Naive thymus-derived CD4-positive, alpha-beta T cell (primary cell): ENCODE measurements at regions not wholly inside any gene's neighbourhood (a gene's known extent, or its start where the extent isn't known, plus 50 kb on each side); places are given as distances from the start of the nearest gene placed in this dataset.
"Not testable (repeated sequence)": the region's sequence is repeated elsewhere in the genome, so short reads cannot be mapped to it uniquely, and the experiment has no call there.

Experiments
- ATAC-seq: fragments of 150-1000 bp; cut with Tn5 transposase; 2 replicates; pipeline ENCODE4 v1.10.0; 2021; ENCODE audit warnings: mild to moderate bottlenecking, moderate library complexity
- CTCF ChIA-PET: fragments of 350-600 bp; sonication (Branson Sonifier 250); formaldehyde crosslinking; loops from one replicate; lab custom pipeline; 2021; ENCODE audit warnings: antibody characterized with exemption; lab: Charles Lee
- POLR2A ChIA-PET: fragments of 350-600 bp; sonication (Branson Sonifier 250); formaldehyde crosslinking; loops from one replicate; lab custom pipeline; 2021; ENCODE audit warnings: antibody characterized with exemption, inconsistent platforms; lab: Charles Lee
- DNase-seq, 9 donors: peaks; one replicate each; pipeline versions ENCODE4 v3.0.0 to v3.0.0-alpha.2; 2020 to 2022; ENCODE audit warnings: mixed read lengths in 1 of 9
- H3K27ac ChIP-seq: one replicate; pipeline ENCODE4 v1.7.0; 2013; ENCODE audit warnings: mild to moderate bottlenecking, low read depth, low read length, moderate library complexity
- H3K27me3 ChIP-seq, 2 donors: one replicate each; pipeline ENCODE4 v1.7.0; 2013; ENCODE audit warnings: low read length in 2 of 2, mild to moderate bottlenecking in 2 of 2, moderate library complexity in 2 of 2; ENCODE audit not compliant: control insufficient read depth in 2 of 2, insufficient read depth in 2 of 2
- H3K36me3 ChIP-seq, 3 experiments: 1 replicate in 2 of 3; 2 replicates in 1 of 3; pipeline ENCODE4 v1.7.0; 2013; ENCODE audit warnings: low read length in 3 of 3, mild to moderate bottlenecking in 3 of 3, moderate library complexity in 1 of 3; ENCODE audit not compliant: insufficient read depth in 3 of 3, control insufficient read depth in 2 of 3
- H3K4me1 ChIP-seq, 2 donors: one replicate each; pipeline ENCODE4 v1.7.0; 2013; ENCODE audit warnings: low read length in 2 of 2, mild to moderate bottlenecking in 2 of 2, moderate library complexity in 1 of 2; ENCODE audit not compliant: control insufficient read depth in 2 of 2, insufficient read depth in 2 of 2
- H3K4me3 ChIP-seq: 2 replicates; pipeline ENCODE4 v1.7.0; 2013; ENCODE audit warnings: mild to moderate bottlenecking, low read length
- H3K9me3 ChIP-seq, 3 experiments: 1 replicate in 2 of 3; 2 replicates in 1 of 3; pipeline ENCODE4 v1.7.0; 2013; ENCODE audit warnings: low read length in 3 of 3; ENCODE audit not compliant: control insufficient read depth in 2 of 3
- H3K27ac Mint-ChIP-seq, 9 donors: one replicate each; pipeline ENCODE4 v1.8.0; 2020 to 2022; ENCODE audit warnings: mixed read lengths in 9 of 9, mild to moderate bottlenecking in 8 of 9, moderate library complexity in 5 of 9, inconsistent platforms in 2 of 9
- H3K27me3 Mint-ChIP-seq, 5 donors: one replicate each; pipeline ENCODE4 v1.8.0; 2021 to 2022; ENCODE audit warnings: mixed read lengths in 5 of 5, mild to moderate bottlenecking in 1 of 5
- H3K36me3 Mint-ChIP-seq, 5 donors: one replicate each; pipeline ENCODE4 v1.8.0; 2020 to 2022; ENCODE audit warnings: mixed read lengths in 5 of 5, mild to moderate bottlenecking in 3 of 5, inconsistent platforms in 1 of 5
- H3K4me1 Mint-ChIP-seq, 7 donors: one replicate each; pipeline ENCODE4 v1.8.0; 2020 to 2022; ENCODE audit warnings: mixed read lengths in 7 of 7, mild to moderate bottlenecking in 3 of 7, inconsistent platforms in 1 of 7
- H3K4me3 Mint-ChIP-seq, 10 donors: one replicate each; pipeline ENCODE4 v1.8.0; 2020 to 2022; ENCODE audit warnings: mild to moderate bottlenecking in 10 of 10, mixed read lengths in 10 of 10, moderate library complexity in 6 of 10, inconsistent platforms in 2 of 10
- H3K9me3 Mint-ChIP-seq, 11 donors: one replicate each; pipeline ENCODE4 v1.8.0; 2020 to 2022; ENCODE audit warnings: mixed read lengths in 11 of 11, mild to moderate bottlenecking in 4 of 11, inconsistent platforms in 1 of 11, moderate library complexity in 1 of 11
- intact Hi-C, 2 donors: fragments of 100-400 bp; cut with micrococcal nuclease; formaldehyde crosslinking; loops; one replicate each; pipeline ENCODE4 v1.15.1; 2023

DNA sequence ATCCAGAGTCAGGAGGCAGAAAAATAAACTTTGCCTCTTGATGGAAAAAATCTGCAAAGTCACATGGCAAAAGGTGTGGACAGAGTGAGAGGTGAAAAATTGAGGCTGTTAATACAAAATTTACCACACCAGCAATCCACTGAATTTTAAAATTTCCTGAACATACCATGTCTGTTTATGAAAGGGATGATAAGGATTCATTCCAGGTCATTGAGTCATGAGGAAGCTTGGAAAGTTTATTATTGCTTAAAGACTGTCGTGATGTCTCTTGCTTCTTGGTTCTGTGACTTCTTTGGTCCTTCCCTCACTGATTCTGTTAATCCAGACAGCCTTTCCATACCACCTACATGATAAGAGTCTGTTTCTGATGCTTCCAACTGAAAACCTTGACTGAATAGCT, 73.2 kb downstream of the TTC6 start:
- Histone ChIP-seq H3K4me3 (no peak overlapping the region), H3K4me1 (no peaks in the 10 kb centered on the region), H3K27me3 (no peaks in the 10 kb centered on the region), H3K36me3 (no peaks in the 10 kb centered on the region), H3K9me3 (no peaks in the 10 kb centered on the region), H3K27ac (no peak overlapping the region)
- Mint-ChIP-seq H3K9me3 (peaks cover 1 to 23% (median 4%) of the 10 kb centered on the region in 11 donors), H3K4me3 (no peak overlapping the region), H3K27ac (no peak overlapping the region), H3K4me1 (no peaks in the 10 kb centered on the region), H3K36me3 (no peaks in the 10 kb centered on the region), H3K27me3 (peaks cover 0 to 5% (median 0%) of the 10 kb centered on the region in 5 donors)
- ATAC-seq (no peak), DNase-seq (no peak)
- ChIA-PET POLR2A (no interaction called here), CTCF (no interaction called here)
- intact Hi-C loops, result no loop called here

DNA sequence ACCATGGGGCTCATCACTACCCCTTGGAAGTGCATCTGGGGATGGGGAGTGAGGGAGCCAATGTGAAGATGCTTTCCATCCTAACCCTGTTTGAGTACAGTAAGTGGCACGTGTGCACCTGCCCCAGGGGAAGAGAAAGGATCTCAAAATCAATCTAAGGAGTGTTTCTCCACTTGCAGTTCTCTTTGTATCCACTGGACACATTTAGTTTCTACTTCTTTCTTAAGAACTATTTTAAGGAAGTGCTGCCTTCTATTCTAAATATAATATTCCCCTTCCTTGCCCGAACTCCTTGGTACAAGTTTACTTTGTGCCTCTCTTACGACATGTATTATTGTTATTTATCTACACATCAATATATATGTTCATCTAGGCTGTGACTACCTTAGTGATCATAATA, 73.8 kb downstream of the TTC6 start:
- Histone ChIP-seq H3K4me3 (no peak overlapping the region), H3K27me3 (no peaks in the 10 kb centered on the region), H3K36me3 (no peaks in the 10 kb centered on the region), H3K27ac (no peak overlapping the region), H3K9me3 (no peaks in the 10 kb centered on the region), H3K4me1 (no peaks in the 10 kb centered on the region)
- Mint-ChIP-seq H3K4me3 (no peak overlapping the region), H3K36me3 (no peaks in the 10 kb centered on the region), H3K27me3 (peaks cover 0 to 1% (median 0%) of the 10 kb centered on the region in 5 donors), H3K4me1 (no peaks in the 10 kb centered on the region), H3K27ac (no peak overlapping the region), H3K9me3 (peaks cover 0 to 18% (median 3%) of the 10 kb centered on the region in 11 donors)
- ATAC-seq, result no peak
- DNase-seq, result no peak
- ChIA-PET POLR2A (no interaction called here), CTCF (no interaction called here)
- intact Hi-C loops, result no loop called here

DNA sequence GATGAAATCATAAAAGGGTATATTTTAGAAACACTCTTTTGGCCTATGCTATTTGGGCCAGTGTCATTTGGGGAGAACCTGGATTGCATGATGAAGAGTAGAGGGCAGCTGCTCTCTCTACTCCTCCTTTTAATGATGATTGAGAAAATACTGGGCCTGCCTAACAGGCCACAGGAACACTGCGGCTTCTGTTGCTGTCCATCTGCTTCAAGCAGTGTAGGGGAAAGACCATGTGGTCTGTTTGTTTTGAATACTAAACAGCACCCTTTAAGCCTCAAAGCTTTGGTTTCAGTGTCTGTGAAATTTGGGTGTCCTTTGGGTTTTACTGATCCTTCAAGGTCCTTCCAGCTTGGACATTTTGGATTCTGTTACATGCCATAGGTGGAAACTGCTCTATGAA, 78.0 kb downstream of the TTC6 start:
- no peaks in the 10 kb centered on the region for H3K4me1 Mint-ChIP-seq
- no peaks in the 10 kb centered on the region for H3K36me3 ChIP-seq
- DNase-seq (no peak), ATAC-seq (no peak)
- no peak overlapping the region for H3K4me3 ChIP-seq
- ChIA-PET POLR2A (no interaction called here), CTCF (no interaction called here)
- no peak overlapping the region for H3K27ac ChIP-seq
- no peaks in the 10 kb centered on the region for H3K36me3 Mint-ChIP-seq
- no peak overlapping the region for H3K27ac Mint-ChIP-seq
- H3K4me1 ChIP-seq, result no peaks in the 10 kb centered on the region
- H3K27me3 ChIP-seq, result no peaks in the 10 kb centered on the region
- H3K4me3 Mint-ChIP-seq, result no peak overlapping the region
- intact Hi-C loops, result no loop called here
- peaks cover 0 to 10% (median 2%) of the 10 kb centered on the region in 11 donors for H3K9me3 Mint-ChIP-seq
- H3K9me3 ChIP-seq, result no peaks in the 10 kb centered on the region
- H3K27me3 Mint-ChIP-seq, result no peaks in the 10 kb centered on the region

DNA sequence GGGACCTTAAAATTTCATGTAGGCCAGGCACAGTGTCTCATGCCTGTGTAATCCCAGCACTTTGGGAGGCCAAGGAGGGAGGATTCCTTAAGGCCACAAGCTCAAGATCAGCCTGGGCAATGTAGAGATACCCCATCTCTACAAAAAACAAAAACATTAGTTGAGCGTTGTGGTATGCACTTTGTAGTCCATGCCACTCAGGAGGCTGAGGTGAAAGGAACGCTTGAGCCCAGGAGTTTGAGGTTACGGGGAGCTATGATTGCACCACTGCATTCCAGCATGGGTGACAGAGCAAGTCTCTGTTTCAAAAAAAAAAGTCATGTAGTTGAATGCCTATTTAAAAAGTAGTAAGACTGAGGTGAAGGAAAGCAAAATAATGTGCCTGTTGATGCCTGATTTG, 83.5 kb downstream of the TTC6 start:
- no peaks in the 10 kb centered on the region for H3K4me1 Mint-ChIP-seq
- no peak overlapping the region for H3K27ac ChIP-seq
- H3K27me3 ChIP-seq, result peaks cover 0 to 4% of the 10 kb centered on the region in 2 donors
- intact Hi-C loops, result no loop called here
- DNase-seq (no peak), ATAC-seq (no peak)
- H3K4me3 ChIP-seq, result no peak overlapping the region
- ChIA-PET CTCF (no interaction called here), POLR2A (no interaction called here)
- H3K36me3 ChIP-seq, result no peaks in the 10 kb centered on the region
- peaks cover 0 to 5% (median 0%) of the 10 kb centered on the region in 11 donors for H3K9me3 Mint-ChIP-seq
- no peak overlapping the region for H3K4me3 Mint-ChIP-seq
- H3K4me1 ChIP-seq, result no peaks in the 10 kb centered on the region
- H3K27me3 Mint-ChIP-seq, result no peaks in the 10 kb centered on the region
- no peak overlapping the region for H3K27ac Mint-ChIP-seq
- no peaks in the 10 kb centered on the region for H3K9me3 ChIP-seq
- no peaks in the 10 kb centered on the region for H3K36me3 Mint-ChIP-seq

DNA sequence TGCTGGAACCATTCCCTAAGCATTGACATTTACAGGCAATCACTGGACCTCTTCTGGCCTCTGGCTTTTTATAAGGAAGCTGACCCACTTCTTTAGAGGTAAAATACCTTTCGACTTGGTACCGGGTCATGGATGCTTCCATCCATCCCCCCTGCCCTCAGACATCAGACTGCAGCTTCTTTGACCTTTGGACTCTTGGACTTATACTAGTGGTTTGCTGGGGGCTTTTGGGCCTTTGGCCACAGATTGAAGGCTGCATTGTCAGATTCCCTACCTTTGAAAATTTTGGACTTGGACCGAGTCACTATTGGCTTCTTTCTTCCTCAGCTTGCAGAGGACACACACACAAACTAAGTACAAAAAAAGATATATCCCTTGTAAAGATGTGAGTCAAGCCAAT, 86.1 kb downstream of the TTC6 start:
- H3K27ac Mint-ChIP-seq, result no peak overlapping the region
- ChIA-PET CTCF (no interaction called here), POLR2A (no interaction called here)
- H3K9me3 Mint-ChIP-seq, result peaks cover 0 to 10% (median 4%) of the 10 kb centered on the region in 11 donors
- Histone ChIP-seq H3K27me3 (peaks cover 0 to 4% of the 10 kb centered on the region in 2 donors), H3K4me1 (no peaks in the 10 kb centered on the region), H3K4me3 (no peak overlapping the region), H3K36me3 (no peaks in the 10 kb centered on the region), H3K9me3 (no peaks in the 10 kb centered on the region), H3K27ac (no peak overlapping the region)
- H3K27me3 Mint-ChIP-seq, result peaks cover 0 to 4% (median 0%) of the 10 kb centered on the region in 5 donors
- intact Hi-C loops, result no loop called here
- H3K4me1 Mint-ChIP-seq, result no peaks in the 10 kb centered on the region
- no peaks in the 10 kb centered on the region for H3K36me3 Mint-ChIP-seq
- no peak for DNase-seq
- ATAC-seq, result no peak
- no peak overlapping the region for H3K4me3 Mint-ChIP-seq

DNA sequence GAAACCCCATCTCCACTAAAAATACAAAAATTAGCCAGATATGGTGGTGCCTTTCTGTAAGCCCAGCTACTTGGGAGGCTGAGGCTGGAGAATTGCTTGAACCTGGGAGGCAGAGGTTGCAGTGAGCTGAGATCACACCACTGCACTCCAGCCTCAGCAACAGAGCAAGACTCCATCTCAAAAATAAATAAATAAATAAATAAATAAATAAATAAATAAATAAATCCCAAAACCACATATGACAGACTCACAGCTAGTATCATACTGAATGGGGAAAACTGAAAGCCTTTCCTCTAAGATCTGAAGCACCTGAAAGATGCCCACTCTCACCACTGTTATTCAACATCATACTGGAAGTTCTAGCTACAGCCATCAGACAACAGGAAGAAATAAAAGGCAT, 97.3 kb downstream of the TTC6 start:
- ATAC-seq, H3K4me3 ChIP-seq, H3K36me3 ChIP-seq, CTCF ChIA-PET, H3K4me3 Mint-ChIP-seq, H3K36me3 Mint-ChIP-seq, DNase-seq, intact Hi-C loops, H3K4me1 Mint-ChIP-seq, H3K27me3 Mint-ChIP-seq, H3K27ac Mint-ChIP-seq, H3K27ac ChIP-seq, H3K4me1 ChIP-seq, POLR2A ChIA-PET, H3K27me3 ChIP-seq, H3K9me3 ChIP-seq: not testable (repeated sequence)
- H3K9me3 Mint-ChIP-seq, result peaks cover 8 to 46% (median 19%) of the 10 kb centered on the region in 11 donors

DNA sequence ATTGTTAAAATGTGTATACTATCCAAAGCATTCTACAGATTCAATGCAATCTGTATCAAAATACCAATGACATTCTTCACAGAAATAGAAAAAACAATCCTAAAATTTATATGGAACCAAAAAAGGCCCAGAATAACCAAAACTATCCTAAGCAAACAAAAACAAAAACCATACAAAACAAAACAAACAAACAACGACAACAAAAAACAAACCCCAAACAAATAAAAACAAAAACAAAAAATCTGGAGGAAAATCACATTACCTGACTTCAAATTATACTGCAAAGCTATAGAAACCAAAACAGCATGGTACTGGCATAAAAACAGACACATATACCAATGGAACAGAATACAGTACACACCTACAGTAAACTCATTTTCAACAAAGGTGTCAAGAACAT, 98.0 kb downstream of the TTC6 start:
- H3K27me3 Mint-ChIP-seq, H3K27ac ChIP-seq, ATAC-seq, intact Hi-C loops, H3K36me3 Mint-ChIP-seq, H3K4me1 ChIP-seq, H3K4me3 ChIP-seq, H3K4me3 Mint-ChIP-seq, H3K9me3 ChIP-seq, POLR2A ChIA-PET, DNase-seq, H3K27me3 ChIP-seq, CTCF ChIA-PET, H3K36me3 ChIP-seq, H3K27ac Mint-ChIP-seq, H3K4me1 Mint-ChIP-seq: not testable (repeated sequence)
- H3K9me3 Mint-ChIP-seq, result peaks cover 8 to 41% (median 16%) of the 10 kb centered on the region in 11 donors
